T-helper 17 cell (primary cell): ENCODE measurements at regions not wholly inside any gene's neighbourhood (a gene's known extent, or its start where the extent isn't known, plus 50 kb on each side); places are given as distances from the start of the nearest gene placed in this dataset.
"Not testable (repeated sequence)": the region's sequence is repeated elsewhere in the genome, so short reads cannot be mapped to it uniquely, and the experiment has no call there.

ENCODE experiments used
- ATAC-seq: fragments of 150-1000 bp; cut with Tn5 transposase; 2 replicates; pipeline ENCODE4 v1.10.0; 2021; ENCODE audit warnings: mild to moderate bottlenecking, moderate library complexity
- DNase-seq, 3 donors: peaks; one replicate each; pipeline versions ENCODE4 v3.0.0 to v3.0.0-alpha.2; 2020 to 2021
- H3K9me3 ChIP-seq: one replicate; pipeline ENCODE4 v1.7.0; 2013; ENCODE audit warnings: low read length, mild to moderate bottlenecking; ENCODE audit not compliant: control insufficient read depth, poor library complexity, severe bottlenecking
- H3K27ac Mint-ChIP-seq: one replicate; pipeline ENCODE4 v1.8.0; 2022; ENCODE audit warnings: mild to moderate bottlenecking, moderate library complexity, mixed read lengths
- H3K27me3 Mint-ChIP-seq: one replicate; pipeline ENCODE4 v1.8.0; 2022; ENCODE audit warnings: mixed read lengths
- H3K36me3 Mint-ChIP-seq: one replicate; pipeline ENCODE4 v1.8.0; 2022; ENCODE audit warnings: low read depth, mixed read lengths
- H3K4me1 Mint-ChIP-seq: one replicate; pipeline ENCODE4 v1.8.0; 2022; ENCODE audit warnings: mild to moderate bottlenecking, mixed read lengths
- H3K4me3 Mint-ChIP-seq: one replicate; pipeline ENCODE4 v1.8.0; 2022; ENCODE audit warnings: mild to moderate bottlenecking, moderate library complexity, mixed read lengths

DNA sequence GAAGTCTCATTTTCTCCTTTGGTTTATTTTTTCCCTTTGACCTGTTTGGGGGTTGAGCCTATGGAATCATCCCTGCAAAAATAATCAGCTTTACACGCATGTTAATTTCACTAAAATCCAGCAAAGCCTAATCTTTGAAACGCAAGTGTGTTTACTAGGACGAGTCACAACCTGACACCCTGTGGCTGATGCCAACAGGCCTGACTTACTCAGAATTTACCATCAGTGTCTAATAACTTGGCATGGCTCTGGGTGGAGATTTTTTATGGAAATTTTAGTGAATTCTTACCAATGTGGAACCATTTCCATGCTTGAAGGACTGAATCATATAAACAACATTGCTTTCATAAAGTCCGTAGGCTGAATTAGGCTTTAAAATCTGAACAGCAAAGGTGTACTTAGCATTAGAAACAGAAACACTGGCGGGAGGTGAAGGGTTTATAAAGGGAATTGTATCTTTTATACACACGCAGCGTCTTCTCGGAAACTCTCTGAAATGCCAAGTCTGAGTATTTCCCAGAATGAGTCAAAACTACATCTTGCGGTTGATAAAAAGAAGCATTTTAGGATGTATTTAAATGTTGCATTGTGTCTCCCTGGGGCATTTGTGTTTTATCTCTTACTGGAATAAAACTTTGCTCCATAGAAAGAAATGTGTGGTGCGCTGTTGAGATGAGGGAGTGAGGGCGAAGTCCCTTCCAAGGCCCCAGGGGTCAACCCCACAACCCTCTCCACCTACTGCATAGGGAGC lies 81.2 kb downstream of the DACT2 start:
- peaks cover 38% of the 10 kb centered on the region for H3K27me3 Mint-ChIP-seq
- no peak overlapping the region for H3K4me3 Mint-ChIP-seq
- peaks cover 2% of the 10 kb centered on the region for H3K4me1 Mint-ChIP-seq
- ATAC-seq = no peak
- no peak for DNase-seq
- H3K9me3 ChIP-seq = no peaks in the 10 kb centered on the region
- H3K27ac Mint-ChIP-seq = no peak overlapping the region
- H3K36me3 Mint-ChIP-seq = no peaks in the 10 kb centered on the region

DNA sequence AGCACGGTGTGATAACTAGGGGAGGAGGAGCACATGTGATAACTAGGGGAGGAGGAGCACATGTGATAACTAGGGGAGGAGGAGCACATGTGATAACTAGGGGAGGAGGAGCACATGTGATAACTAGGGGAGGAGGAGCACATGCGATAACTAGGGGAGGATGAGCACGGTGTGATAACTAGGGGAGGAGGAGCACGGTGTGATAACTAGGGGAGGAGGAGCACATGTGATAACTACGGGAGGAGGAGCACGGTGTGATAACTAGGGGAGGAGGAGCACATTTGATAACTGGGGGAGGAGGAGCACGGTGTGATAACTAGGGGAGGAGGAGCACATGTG lies 85.7 kb downstream of the DACT2 start:
- H3K4me3 Mint-ChIP-seq, ATAC-seq, H3K9me3 ChIP-seq, H3K27ac Mint-ChIP-seq, DNase-seq, H3K36me3 Mint-ChIP-seq, H3K4me1 Mint-ChIP-seq: not testable (repeated sequence)
- H3K27me3 Mint-ChIP-seq = peaks cover 28% of the 10 kb centered on the region

DNA sequence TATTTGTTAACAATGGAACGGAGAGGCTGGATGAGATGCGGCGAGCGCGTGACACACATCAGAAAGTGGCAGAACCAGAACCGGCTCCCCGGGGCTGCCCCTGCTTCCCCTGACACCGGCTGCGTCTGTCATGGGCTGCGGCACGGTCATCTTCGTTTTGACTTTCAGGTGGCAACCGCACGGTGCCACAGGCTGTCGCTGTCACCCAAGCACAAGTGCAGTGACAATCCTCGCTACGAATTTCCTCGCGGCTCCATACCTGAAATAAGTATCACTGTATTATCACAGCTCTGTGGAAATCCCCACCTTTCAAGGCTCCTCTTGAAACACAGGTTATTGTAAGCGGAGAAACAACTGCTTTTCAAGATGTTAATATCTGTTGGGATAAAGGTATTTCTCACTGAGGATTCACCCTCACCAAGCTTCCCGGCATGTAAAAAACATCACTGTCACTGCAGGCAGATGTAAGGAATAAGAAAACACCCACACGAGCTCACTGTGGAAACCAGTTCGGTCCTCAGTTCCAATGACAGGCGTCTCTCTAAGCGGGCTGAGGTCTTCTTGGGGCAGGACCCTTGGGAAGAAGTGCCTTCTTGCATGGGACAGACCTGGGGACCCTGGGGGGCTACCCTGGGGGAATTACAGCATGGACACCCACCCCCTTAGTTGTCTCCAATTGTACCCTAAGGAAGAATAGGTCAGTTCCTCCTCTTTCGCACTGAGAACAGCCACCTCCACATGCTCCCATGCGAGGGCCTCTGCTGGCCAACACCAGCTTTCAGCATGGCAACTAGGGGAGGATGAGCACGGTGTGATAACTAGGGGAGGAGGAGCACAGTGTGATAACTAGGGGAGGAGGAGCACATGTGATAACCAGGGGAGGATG lies 86.3 kb downstream of the DACT2 start:
- no peak for ATAC-seq

DNA sequence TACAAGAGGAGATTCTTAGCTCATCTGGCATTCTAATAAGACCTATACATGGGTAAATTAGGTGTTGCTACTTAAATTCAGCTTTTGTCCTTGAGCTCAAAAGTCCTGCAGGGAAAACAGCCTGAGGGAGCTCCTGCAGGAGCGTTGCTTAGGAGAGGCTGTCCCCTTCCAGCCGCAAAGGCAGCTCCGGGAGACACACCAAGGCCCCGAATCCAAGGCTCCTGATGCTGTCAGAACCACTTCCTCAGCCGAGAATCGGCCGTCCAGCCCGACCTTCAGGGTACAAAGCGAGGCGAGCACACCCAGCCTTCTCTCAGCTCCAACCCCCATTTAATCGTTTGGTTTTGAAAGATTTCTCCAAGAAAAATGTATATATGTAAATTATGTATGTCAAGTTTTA lies 87.0 kb downstream of the DACT2 start:
- Mint-ChIP-seq H3K27me3 (peaks cover 17% of the 10 kb centered on the region), H3K4me1 (no peaks in the 10 kb centered on the region), H3K27ac (no peak overlapping the region), H3K36me3 (no peaks in the 10 kb centered on the region), H3K4me3 (no peak overlapping the region)
- DNase-seq (no peak), ATAC-seq (no peak)
- H3K9me3 ChIP-seq = peaks cover 2% of the 10 kb centered on the region

More for the DNA sequence above, 86.3 kb downstream of the DACT2 start:
- Mint-ChIP-seq H3K4me1 (no peaks in the 10 kb centered on the region), H3K36me3 (no peaks in the 10 kb centered on the region), H3K27me3 (peaks cover 22% of the 10 kb centered on the region), H3K27ac (no peak overlapping the region), H3K4me3 (no peak overlapping the region)
- no peak for DNase-seq
- peaks cover 2% of the 10 kb centered on the region for H3K9me3 ChIP-seq

DNA sequence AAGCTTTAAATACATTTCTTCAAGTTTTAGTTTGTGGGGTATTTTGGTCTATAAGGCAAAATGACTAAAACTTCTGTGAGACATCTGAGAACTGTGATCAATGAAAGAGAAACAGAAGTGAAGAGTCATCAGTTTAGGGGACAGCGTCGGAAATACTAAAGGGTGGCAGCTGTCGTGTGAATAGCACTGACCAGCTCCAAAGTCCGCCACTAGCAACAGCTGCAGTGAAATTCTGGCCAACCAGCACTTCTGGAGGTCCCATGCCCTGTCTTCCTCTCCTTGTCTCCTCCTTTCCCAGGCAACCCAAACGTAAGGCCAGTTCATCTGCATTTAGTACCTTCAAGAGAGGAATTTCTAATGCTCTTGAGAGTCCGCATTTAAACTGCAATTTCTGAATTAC lies 87.5 kb downstream of the DACT2 start:
- H3K4me3 Mint-ChIP-seq = no peak overlapping the region
- no peaks in the 10 kb centered on the region for H3K4me1 Mint-ChIP-seq
- H3K9me3 ChIP-seq = peaks cover 2% of the 10 kb centered on the region
- H3K36me3 Mint-ChIP-seq = no peaks in the 10 kb centered on the region
- DNase-seq = no peak
- ATAC-seq = no peak
- no peak overlapping the region for H3K27ac Mint-ChIP-seq
- peaks cover 19% of the 10 kb centered on the region for H3K27me3 Mint-ChIP-seq

DNA sequence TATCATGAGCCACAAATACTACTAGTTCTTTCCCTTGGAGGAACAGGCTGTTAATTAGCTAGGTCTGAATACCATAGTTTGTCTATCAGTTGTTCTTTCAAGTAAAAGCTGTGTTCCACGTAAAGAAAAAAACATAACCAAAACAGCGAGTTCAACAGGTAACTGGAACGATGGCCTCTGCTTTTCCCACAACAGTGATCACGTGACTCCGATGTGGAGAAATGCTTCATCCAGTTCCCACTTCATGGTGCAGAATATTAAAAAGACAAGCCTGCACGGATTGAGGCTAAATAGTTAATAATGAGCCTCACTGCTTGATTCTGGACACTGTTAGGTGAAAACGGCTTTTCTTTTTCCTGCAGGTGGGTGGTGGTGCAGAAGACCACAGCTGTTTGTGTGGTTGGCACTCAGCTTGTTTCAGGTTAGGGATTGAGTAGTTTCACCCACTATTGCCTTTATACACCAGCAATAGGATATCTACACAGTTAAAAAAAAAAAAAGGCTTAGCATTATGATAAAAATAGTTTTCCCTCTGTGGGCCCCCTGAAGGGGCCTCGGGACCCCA lies 88.1 kb downstream of the DACT2 start:
- no peak for ATAC-seq

DNA sequence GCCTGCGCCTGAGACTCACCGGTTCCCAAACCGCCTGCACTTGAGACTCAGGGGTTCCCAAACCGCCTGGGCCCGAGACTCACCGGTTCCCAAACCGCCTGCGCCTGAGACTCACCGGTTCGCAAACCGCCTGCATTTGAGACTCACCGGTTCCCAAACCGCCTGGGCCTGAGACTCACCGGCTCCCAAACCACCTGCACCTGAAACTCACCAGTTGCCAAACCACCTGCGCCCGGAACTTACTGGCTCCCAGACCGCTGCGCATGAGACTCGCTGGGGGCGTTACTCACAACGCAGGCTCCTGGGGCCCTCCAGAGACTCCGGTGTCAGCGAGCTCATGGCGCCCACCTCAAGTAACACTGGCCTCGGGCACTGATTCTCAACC lies 90.2 kb downstream of the DACT2 start:
- H3K4me1 Mint-ChIP-seq = no peaks in the 10 kb centered on the region
- no peaks in the 10 kb centered on the region for H3K36me3 Mint-ChIP-seq
- H3K27ac Mint-ChIP-seq = no peak overlapping the region
- ATAC-seq = no peak
- H3K27me3 Mint-ChIP-seq = peaks cover 36% of the 10 kb centered on the region
- H3K4me3 Mint-ChIP-seq = no peak overlapping the region
- H3K9me3 ChIP-seq = peaks cover 2% of the 10 kb centered on the region
- no peak for DNase-seq

More for the DNA sequence above, 88.1 kb downstream of the DACT2 start:
- H3K9me3 ChIP-seq = peaks cover 2% of the 10 kb centered on the region
- no peak overlapping the region for H3K27ac Mint-ChIP-seq
- DNase-seq = no peak
- H3K4me3 Mint-ChIP-seq = no peak overlapping the region
- H3K36me3 Mint-ChIP-seq = no peaks in the 10 kb centered on the region
- H3K4me1 Mint-ChIP-seq = no peaks in the 10 kb centered on the region
- peaks cover 25% of the 10 kb centered on the region for H3K27me3 Mint-ChIP-seq

DNA sequence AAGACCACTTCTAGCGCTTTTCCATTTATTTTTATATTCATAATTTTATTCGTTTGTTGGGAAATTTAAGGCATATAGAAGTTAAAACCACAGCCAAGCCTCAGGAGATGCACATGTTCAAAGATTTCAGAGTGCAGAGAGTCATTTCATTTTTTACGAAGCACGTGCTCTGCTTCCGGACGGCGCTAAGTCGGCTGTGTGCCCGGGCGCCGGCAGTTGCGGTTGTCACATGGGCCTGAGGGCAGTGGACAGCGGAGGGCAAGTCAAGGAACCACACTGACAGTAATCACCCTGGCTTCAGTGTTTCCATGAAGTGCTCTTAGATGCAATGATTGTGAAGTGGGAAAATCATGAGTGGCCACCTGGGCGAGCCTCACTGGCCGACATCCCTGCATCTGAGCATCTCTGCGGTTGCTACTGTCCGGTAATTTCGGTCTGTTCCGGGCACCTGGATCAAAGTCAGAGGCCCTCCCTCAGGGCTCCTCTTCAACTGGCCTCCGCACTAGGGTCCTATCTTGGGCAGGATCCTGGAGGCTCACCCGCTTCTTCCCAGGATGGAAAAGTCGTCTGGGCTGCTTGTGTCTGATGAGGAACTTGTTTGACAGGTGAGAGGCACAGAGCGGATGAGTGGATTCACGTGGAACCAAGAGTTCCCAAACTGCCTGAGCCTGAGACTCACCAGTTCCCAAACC lies 90.8 kb downstream of the DACT2 start:
- no peaks in the 10 kb centered on the region for H3K36me3 Mint-ChIP-seq
- H3K4me3 Mint-ChIP-seq = no peak overlapping the region
- no peaks in the 10 kb centered on the region for H3K4me1 Mint-ChIP-seq
- H3K27ac Mint-ChIP-seq = no peak overlapping the region
- DNase-seq (no peak), ATAC-seq (no peak)
- peaks cover 36% of the 10 kb centered on the region for H3K27me3 Mint-ChIP-seq
- H3K9me3 ChIP-seq = peaks cover 2% of the 10 kb centered on the region

DNA sequence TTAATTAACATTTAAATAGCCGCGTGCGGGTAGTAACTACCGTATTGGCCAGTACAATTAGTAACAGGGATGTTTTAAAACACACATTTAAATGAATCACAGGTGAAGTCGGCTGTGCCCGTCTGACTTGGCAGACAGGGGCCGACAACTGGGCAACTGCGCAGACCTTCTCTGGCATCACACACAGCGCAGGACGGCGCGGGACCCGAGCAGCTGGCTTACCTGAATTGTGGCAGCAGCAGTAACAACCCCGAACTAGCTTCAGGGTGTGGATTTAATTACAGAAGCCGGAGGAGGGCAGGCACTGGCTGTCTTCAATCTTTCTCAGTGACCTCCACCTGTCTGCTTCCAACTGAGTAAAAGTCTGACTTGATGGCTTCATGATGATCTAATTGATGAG lies 91.7 kb downstream of the DACT2 start:
- Mint-ChIP-seq H3K27ac (no peak overlapping the region), H3K4me1 (no peaks in the 10 kb centered on the region), H3K4me3 (no peak overlapping the region), H3K27me3 (peaks cover 42% of the 10 kb centered on the region), H3K36me3 (no peaks in the 10 kb centered on the region)
- H3K9me3 ChIP-seq = peaks cover 2% of the 10 kb centered on the region
- no peak for DNase-seq
- ATAC-seq = no peak

DNA sequence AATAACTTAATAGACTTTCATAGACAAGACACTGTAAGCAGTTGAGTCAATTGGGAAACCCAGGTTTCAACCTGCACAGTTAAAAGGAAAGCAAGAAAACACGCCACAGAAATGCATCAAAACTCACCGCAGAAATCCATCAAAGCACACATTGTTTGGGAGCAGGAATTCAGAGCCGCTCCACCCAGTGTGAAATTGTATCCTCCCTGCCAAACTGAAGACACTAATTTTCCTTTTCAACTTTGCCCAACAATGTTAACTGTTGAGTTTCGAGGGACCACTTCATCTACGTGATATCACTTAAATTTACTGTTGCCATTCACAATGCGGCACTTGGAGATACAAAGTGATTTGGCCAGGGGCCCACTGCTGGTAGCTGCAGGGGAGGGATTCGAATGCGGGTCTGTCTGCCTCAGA lies 92.7 kb downstream of the DACT2 start:
- H3K27ac Mint-ChIP-seq = no peak overlapping the region
- no peak overlapping the region for H3K4me3 Mint-ChIP-seq
- no peaks in the 10 kb centered on the region for H3K36me3 Mint-ChIP-seq
- H3K9me3 ChIP-seq = peaks cover 2% of the 10 kb centered on the region
- ATAC-seq (no peak), DNase-seq (no peak)
- peaks cover 47% of the 10 kb centered on the region for H3K27me3 Mint-ChIP-seq
- H3K4me1 Mint-ChIP-seq = no peaks in the 10 kb centered on the region

DNA sequence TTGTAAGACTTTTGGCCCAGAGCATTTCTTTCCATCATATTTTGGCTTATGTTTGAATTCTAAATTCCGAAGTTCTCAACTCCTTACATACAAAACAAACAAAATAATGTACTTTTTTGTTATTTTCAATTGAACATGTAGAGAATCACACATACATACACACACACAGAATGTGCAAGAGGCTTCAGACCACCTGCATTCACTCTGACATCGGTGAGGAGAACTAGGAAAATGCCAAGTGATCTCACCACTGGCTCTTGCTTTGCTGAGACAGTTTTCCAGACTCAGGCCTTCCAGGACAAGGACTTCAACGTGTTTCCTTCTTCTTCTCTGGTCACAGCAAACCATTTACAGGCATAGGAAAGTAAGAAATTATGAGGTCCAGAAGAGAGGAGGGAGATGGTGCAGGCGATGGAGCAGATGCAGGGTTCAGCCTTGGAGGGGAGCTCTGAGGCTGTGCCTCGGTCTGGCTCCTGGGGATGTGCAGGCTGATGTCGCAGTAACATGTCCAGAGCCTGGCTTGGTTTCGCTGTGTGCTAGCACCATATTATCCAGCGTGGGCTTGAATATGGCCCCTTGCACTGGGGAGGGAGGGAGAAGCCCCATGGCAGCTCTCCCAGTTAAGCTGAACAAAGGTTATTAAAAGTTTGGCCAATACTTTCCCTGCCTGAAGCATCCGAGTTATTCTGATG lies 93.4 kb downstream of the DACT2 start:
- no peak for ATAC-seq
- H3K27ac Mint-ChIP-seq = no peak overlapping the region
- peaks cover 50% of the 10 kb centered on the region for H3K27me3 Mint-ChIP-seq
- no peaks in the 10 kb centered on the region for H3K4me1 Mint-ChIP-seq
- no peak for DNase-seq
- H3K9me3 ChIP-seq = peaks cover 2% of the 10 kb centered on the region
- H3K4me3 Mint-ChIP-seq = no peak overlapping the region
- no peaks in the 10 kb centered on the region for H3K36me3 Mint-ChIP-seq

DNA sequence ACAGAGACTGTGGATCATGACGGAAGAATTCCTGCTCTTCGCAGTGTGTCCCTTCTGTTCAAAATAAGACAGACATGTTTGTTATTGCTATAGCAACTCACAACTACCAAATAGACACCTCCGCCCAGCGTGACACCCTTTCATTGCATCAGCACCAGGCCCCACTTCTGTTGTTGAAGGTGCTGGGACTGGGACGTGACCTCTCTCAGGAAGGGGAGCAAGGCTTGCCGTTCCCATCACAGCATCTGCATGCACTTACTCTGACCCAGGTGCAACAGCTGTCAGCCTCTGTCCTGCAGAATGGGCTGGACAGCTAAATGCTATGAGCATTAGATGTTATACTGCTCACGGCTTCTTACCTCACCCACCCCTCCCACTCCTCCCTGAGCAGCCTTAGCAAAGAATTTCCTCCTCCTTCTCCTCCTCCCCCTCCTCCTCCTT lies 94.1 kb downstream of the DACT2 start:
- Mint-ChIP-seq H3K27ac (no peak overlapping the region), H3K4me3 (no peak overlapping the region), H3K4me1 (peaks cover 5% of the 10 kb centered on the region), H3K27me3 (peaks cover 47% of the 10 kb centered on the region), H3K36me3 (no peaks in the 10 kb centered on the region)
- peaks cover 2% of the 10 kb centered on the region for H3K9me3 ChIP-seq
- no peak for ATAC-seq
- DNase-seq = no peak
